Memory B cell (primary cell): ENCODE measurements at regions not wholly inside any gene's neighbourhood (a gene's known extent, or its start where the extent isn't known, plus 50 kb on each side); places are given as distances from the start of the nearest gene placed in this dataset.

ENCODE experiments used
- ATAC-seq: fragments of 150-1000 bp; cut with Tn5 transposase; 2 replicates; pipeline ENCODE4 v1.10.0; 2021; ENCODE audit warnings: low read depth, mild to moderate bottlenecking, moderate library complexity
- DNase-seq, 2 donors: peaks; one replicate each; pipeline ENCODE4 v3.0.0; 2022; ENCODE audit warnings: low spot score in 2 of 2
- H3K27ac Mint-ChIP-seq: one replicate; pipeline ENCODE4 v1.8.0; 2022; ENCODE audit warnings: mild to moderate bottlenecking, moderate library complexity, mixed read lengths
- H3K27me3 Mint-ChIP-seq: one replicate; pipeline ENCODE4 v1.8.0; 2022; ENCODE audit warnings: mixed read lengths
- H3K36me3 Mint-ChIP-seq: one replicate; pipeline ENCODE4 v1.8.0; 2022; ENCODE audit warnings: mild to moderate bottlenecking, mixed read lengths
- H3K4me1 Mint-ChIP-seq: one replicate; pipeline ENCODE4 v1.8.0; 2022; ENCODE audit warnings: mixed read lengths
- H3K4me3 Mint-ChIP-seq: one replicate; pipeline ENCODE4 v1.8.0; 2022; ENCODE audit warnings: mild to moderate bottlenecking, moderate library complexity, mixed read lengths
- H3K9me3 Mint-ChIP-seq: one replicate; pipeline ENCODE4 v1.8.0; 2022; ENCODE audit warnings: mixed read lengths

DNA sequence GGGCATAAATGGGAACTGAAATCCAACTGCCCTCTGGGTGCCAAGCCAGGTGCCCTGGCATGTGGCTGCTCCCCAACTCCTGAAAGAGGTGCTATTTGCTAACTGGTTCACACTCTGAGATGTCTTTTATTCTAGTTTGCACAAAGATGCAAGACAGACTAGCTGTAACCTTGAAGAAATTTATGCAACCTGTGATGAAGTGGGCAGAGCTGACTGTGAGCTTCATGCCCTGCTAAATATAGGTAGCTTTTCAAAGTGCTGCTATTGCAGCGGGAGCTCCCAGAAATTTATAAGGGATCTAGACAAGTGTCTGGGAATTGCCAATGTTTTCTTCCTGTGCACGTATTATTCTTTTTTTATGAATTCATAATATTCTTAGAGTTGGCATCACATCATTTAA lies 517.5 kb downstream of the RNF144B start:
- Mint-ChIP-seq H3K36me3 (no peaks in the 10 kb centered on the region), H3K4me3 (no peak overlapping the region), H3K9me3 (peaks cover 5% of the 10 kb centered on the region), H3K4me1 (no peaks in the 10 kb centered on the region), H3K27ac (no peak overlapping the region), H3K27me3 (no peaks in the 10 kb centered on the region)
- ATAC-seq (no peak), DNase-seq (no peak)

DNA sequence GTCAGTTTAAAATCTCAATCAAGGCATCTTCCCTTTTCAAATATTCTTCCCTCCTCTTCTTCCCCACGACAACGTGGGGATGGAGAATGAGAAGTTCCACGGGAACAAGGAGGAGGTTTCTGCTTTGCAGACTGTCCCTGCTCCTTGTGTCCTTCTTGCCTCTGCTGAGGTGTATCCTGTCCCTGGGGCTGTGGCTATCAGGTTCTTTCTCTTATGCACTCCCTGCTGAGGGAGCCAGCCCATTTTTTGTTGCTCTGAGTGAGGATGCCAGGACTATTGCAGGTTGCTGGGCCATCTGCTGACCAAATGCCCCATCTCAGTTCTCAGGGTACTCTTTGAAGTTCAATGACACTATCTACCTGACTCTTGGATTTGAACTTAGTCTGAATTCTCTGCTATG lies 533.6 kb downstream of the RNF144B start:
- no peak overlapping the region for H3K4me3 Mint-ChIP-seq
- no peak for DNase-seq
- H3K27me3 Mint-ChIP-seq = no peaks in the 10 kb centered on the region
- H3K4me1 Mint-ChIP-seq = peaks cover 2% of the 10 kb centered on the region
- H3K27ac Mint-ChIP-seq = no peak overlapping the region
- H3K36me3 Mint-ChIP-seq = no peaks in the 10 kb centered on the region
- H3K9me3 Mint-ChIP-seq = peaks cover 12% of the 10 kb centered on the region
- ATAC-seq = no peak

DNA sequence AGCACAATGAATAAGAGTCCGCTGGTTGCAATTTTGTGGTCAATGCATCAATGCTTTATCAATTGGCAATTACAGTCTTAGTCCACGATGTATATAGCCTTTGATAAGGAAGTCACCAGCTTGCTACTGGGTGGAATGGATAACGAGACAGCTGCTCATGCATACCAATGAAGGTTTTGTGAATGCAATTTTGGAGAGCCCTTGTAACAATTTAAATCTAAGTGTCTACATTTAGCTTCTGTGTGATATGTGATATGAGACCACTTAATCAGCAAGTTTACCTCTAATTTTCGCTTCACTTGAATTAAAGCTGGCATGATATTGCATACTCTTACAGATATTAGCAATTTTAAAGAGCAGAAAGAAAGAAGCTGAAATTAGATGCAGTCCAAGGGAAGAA lies 543.9 kb downstream of the RNF144B start:
- H3K4me3 Mint-ChIP-seq = no peak overlapping the region
- no peak for DNase-seq
- no peak overlapping the region for H3K27ac Mint-ChIP-seq
- no peaks in the 10 kb centered on the region for H3K27me3 Mint-ChIP-seq
- ATAC-seq = no peak
- H3K36me3 Mint-ChIP-seq = no peaks in the 10 kb centered on the region
- H3K4me1 Mint-ChIP-seq = no peaks in the 10 kb centered on the region
- H3K9me3 Mint-ChIP-seq = peaks cover 6% of the 10 kb centered on the region

DNA sequence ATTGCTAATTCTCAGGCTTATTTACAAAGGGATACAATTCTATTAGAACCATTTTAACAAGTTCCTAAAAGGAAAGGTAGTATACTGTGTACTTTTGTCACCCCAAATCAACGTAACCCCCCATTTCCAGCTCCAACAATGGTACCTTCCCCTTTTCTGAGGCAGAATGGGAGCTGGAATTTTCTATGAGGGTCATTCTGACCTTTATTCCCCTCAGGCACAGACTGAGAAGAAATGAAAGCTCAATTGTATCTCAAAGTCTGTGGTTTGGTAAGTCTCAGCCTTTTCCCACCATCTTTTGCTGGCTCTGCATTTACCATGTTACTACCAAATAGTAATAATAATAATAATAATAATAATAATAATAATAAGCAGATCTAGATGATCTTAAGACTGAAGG lies 571.0 kb downstream of the RNF144B start:
- H3K4me3 Mint-ChIP-seq = no peak overlapping the region
- DNase-seq (no peak), ATAC-seq (no peak)
- no peaks in the 10 kb centered on the region for H3K27me3 Mint-ChIP-seq
- peaks cover 10% of the 10 kb centered on the region for H3K9me3 Mint-ChIP-seq
- no peaks in the 10 kb centered on the region for H3K4me1 Mint-ChIP-seq
- H3K36me3 Mint-ChIP-seq = no peaks in the 10 kb centered on the region
- H3K27ac Mint-ChIP-seq = no peak overlapping the region

DNA sequence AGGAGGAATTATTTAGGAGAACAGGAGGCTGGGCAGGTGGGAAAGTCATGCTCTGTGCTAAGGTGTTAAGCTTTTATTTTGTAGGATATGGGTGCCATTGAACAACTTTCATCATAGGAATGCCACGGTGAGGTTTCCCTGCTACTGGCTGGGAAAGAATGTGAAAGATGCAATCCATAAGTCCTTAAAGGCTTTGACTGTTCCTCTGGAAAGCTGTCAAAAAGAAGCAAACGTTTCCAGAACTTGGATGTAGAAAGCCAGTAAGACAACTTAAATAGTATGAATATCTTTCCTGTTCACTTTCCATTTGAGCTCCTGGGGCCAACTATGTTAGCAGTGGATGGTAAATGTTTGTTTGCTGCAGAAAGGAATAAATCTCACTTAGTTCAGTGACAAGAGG lies 574.4 kb downstream of the RNF144B start:
- ATAC-seq (no peak), DNase-seq (no peak)
- Mint-ChIP-seq H3K9me3 (peaks cover 19% of the 10 kb centered on the region), H3K27ac (no peak overlapping the region), H3K36me3 (no peaks in the 10 kb centered on the region), H3K4me3 (no peak overlapping the region), H3K4me1 (no peaks in the 10 kb centered on the region), H3K27me3 (no peaks in the 10 kb centered on the region)

DNA sequence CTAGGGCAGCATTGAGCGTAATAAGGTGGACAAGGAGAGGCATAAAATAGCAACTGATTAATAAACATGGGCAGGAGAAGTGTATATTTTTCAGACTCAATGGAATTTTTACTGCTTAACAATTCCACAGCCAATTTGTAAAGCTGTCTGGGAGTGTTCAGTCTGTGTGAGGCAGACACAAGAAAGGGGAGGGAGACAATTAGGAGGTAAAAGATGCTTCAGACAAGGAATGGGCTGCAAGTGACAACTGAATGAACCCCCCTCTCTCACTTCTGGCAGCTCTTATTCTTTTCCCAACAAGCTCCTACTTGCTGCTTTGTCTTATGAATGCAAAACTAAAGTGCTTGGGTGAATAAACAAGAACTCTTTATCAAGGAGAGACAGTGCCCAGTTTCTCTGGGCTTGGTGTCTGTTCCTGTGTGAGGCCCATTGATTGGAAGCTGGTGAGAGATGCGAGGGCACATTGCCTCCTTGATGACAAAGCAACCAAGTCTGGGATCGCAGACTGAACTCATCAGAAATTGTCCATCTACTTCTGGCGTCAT lies 575.3 kb downstream of the RNF144B start:
- ATAC-seq (no peak), DNase-seq (no peak)
- Mint-ChIP-seq H3K4me3 (no peak overlapping the region), H3K9me3 (peaks cover 15% of the 10 kb centered on the region), H3K36me3 (no peaks in the 10 kb centered on the region), H3K4me1 (no peaks in the 10 kb centered on the region), H3K27me3 (no peaks in the 10 kb centered on the region), H3K27ac (no peak overlapping the region)

DNA sequence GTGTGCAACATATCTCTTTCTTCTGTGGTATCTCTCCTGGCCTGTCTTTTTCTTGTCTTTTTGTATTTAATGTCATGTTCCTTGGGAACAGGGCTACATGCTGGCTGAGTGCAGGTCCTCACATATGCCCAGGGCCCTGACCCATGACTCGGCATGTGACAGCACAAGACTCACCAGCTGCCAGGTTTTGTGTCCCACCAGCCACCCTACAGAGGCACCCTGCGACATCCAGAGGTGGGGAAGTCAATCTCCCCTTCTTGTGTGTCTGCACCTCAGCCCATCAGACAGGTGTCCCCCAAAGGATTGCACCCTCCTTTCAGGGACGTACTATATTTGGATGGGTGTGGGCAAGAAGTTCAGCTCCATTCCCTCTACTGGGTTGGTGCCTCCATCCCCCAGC lies 576.3 kb downstream of the RNF144B start:
- no peak overlapping the region for H3K4me3 Mint-ChIP-seq

DNA sequence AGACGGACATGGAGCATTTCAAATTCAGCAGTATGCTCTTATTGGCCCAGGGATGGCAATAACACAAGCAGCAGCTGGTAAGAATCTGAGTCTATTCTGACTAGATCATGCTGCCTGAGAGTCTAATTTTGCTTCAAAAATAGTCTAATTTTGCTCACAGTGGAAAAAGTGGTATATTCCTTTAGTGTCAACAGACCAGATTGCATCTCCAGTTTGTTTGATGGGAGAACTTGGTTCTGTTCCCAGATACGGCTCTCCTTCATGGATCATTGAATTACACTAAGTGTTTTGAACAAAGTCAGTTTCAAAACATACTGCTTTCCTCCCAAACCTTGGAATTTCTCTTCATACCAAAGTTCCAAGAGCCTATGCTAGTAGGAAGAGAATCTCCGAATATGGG lies 586.1 kb downstream of the RNF144B start:
- Mint-ChIP-seq H3K4me3 (no peak overlapping the region), H3K4me1 (no peaks in the 10 kb centered on the region), H3K9me3 (peaks cover 7% of the 10 kb centered on the region), H3K36me3 (no peaks in the 10 kb centered on the region), H3K27me3 (no peaks in the 10 kb centered on the region), H3K27ac (no peak overlapping the region)
- DNase-seq (no peak), ATAC-seq (no peak)

More for the DNA sequence above, 576.3 kb downstream of the RNF144B start:
- no peak for ATAC-seq
- Mint-ChIP-seq H3K4me1 (no peaks in the 10 kb centered on the region), H3K9me3 (peaks cover 23% of the 10 kb centered on the region), H3K36me3 (no peaks in the 10 kb centered on the region), H3K27ac (no peak overlapping the region), H3K27me3 (no peaks in the 10 kb centered on the region)
- no peak for DNase-seq

DNA sequence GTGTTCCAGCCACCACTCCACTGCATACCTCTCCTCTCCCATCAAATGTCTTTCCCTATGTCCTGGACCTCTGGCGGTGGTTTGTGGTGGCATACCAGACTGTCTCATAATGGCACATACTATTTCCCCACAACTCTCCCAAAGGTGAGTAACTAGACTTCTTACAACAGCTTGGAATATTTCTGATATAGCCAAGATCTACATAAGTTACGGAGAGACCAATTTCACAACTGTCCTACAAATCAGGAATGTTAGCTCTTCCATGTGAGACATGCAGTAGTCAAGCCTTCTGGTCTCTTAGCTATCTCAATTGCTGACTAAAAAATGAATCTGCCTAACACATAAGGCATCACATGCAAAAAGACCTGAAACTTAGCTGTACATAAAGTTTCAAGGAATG lies 588.9 kb downstream of the RNF144B start:
- Mint-ChIP-seq H3K9me3 (peaks cover 5% of the 10 kb centered on the region), H3K4me3 (no peak overlapping the region), H3K4me1 (no peaks in the 10 kb centered on the region), H3K27me3 (no peaks in the 10 kb centered on the region), H3K36me3 (no peaks in the 10 kb centered on the region), H3K27ac (no peak overlapping the region)
- DNase-seq (no peak), ATAC-seq (no peak)

DNA sequence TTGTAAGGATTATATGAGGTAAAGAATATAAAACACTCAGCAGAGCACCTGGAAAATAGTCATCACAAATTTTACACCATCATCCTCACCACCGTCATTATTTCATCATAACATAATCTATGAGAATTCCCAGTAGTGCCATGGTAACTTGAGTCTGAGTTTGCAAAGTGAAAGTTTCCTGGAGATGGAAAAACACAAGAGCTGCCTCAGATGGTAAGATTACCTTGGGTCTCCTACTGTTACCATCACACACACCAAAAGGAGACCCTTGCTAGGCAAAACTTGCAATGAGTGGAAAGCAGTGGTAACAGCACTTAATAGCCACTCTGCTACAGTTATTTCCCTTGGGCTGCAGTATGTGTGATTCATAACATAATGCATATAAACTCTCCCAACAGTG lies 589.8 kb downstream of the RNF144B start:
- Mint-ChIP-seq H3K9me3 (peaks cover 5% of the 10 kb centered on the region), H3K4me1 (no peaks in the 10 kb centered on the region), H3K4me3 (no peak overlapping the region), H3K36me3 (no peaks in the 10 kb centered on the region), H3K27me3 (no peaks in the 10 kb centered on the region), H3K27ac (no peak overlapping the region)
- no peak for ATAC-seq
- no peak for DNase-seq

DNA sequence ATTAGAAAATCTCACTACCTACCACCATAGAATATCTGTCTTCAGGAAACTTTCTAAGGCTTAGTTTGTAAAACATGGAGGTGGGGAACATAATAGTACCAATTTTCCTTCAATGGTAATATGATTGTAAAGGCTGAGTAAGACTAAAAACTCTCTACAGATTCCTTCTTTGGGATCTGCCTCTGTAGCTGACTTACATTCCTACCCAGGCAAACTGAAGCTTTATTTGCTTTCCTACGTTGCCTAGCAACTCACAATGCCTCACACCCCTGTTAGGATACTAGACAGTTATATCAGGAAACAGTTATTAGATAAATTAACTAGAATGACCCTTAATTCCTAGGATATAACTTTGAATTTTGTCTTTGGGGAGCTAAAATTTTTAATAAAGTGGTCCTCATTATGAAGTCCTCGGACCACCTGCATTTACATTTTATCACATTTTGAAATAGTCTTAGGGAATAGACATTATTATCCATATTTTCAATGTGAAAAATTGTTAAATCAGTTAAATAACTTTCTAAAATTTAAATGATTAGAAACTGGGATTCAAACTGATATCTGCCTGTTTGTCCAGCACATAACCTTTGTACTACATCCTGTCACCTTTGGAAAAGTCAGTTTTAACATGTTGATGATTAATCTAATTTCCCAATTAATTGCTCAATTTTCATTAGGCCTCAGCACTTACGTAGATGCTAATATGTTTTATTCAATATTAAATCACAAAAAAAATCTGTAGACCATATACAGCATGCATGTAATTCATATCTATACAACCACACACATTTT lies 591.4 kb downstream of the RNF144B start:
- H3K27me3 Mint-ChIP-seq = no peaks in the 10 kb centered on the region
- no peaks in the 10 kb centered on the region for H3K36me3 Mint-ChIP-seq
- DNase-seq (no peak), ATAC-seq (no peak)
- no peak overlapping the region for H3K27ac Mint-ChIP-seq
- H3K4me1 Mint-ChIP-seq = no peaks in the 10 kb centered on the region
- peaks cover 8% of the 10 kb centered on the region for H3K9me3 Mint-ChIP-seq
- H3K4me3 Mint-ChIP-seq = no peak overlapping the region

DNA sequence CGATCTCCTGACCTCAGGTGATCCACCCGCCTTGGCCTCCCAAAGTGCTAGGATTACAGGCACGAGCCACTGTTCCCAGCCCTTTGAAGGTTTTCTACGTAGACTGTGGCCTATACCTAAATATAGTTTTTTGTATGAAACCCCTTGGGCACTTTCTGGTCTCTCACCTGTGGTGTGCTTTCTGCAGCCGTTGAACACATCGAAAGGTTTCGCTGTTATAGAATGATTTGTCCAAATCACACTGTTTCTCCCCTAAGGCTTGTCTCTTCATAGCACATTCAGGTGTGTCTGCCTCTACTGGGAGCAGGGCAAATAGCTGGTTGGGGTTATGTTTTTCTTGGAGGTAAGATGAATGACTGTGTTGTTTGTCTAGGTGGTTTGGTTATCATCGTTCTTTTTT lies 597.9 kb downstream of the RNF144B start:
- Mint-ChIP-seq H3K4me1 (no peaks in the 10 kb centered on the region), H3K9me3 (peaks cover 5% of the 10 kb centered on the region)
- DNase-seq = no peak

DNA sequence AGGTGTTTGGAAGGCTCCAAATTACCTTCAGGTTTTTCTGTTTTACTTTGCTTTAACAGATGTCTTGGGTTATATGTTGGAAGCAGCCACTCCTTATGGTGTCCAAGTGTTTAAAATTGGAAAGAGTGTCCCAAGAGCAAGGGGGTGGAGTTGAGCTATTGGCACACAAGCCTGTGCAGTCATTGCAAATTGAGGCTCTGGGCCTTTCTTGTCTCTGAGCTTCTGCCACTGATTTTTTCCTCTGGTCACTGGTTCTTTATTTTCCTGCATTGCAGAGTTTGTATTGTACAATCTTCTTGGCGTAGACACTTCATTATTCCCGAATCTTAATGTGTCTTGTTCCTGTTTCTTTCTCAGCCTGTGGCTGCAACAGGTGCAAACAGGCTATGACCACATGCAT lies 598.8 kb downstream of the RNF144B start:
- no peaks in the 10 kb centered on the region for H3K4me1 Mint-ChIP-seq
- no peak overlapping the region for H3K27ac Mint-ChIP-seq
- DNase-seq (no peak), ATAC-seq (no peak)
- H3K36me3 Mint-ChIP-seq = no peaks in the 10 kb centered on the region
- no peaks in the 10 kb centered on the region for H3K27me3 Mint-ChIP-seq
- no peak overlapping the region for H3K4me3 Mint-ChIP-seq
- H3K9me3 Mint-ChIP-seq = peaks cover 6% of the 10 kb centered on the region

More for the DNA sequence above, 597.9 kb downstream of the RNF144B start:
- Mint-ChIP-seq H3K27me3 (no peaks in the 10 kb centered on the region), H3K36me3 (no peaks in the 10 kb centered on the region), H3K4me3 (no peak overlapping the region), H3K27ac (no peak overlapping the region)
- ATAC-seq = no peak

DNA sequence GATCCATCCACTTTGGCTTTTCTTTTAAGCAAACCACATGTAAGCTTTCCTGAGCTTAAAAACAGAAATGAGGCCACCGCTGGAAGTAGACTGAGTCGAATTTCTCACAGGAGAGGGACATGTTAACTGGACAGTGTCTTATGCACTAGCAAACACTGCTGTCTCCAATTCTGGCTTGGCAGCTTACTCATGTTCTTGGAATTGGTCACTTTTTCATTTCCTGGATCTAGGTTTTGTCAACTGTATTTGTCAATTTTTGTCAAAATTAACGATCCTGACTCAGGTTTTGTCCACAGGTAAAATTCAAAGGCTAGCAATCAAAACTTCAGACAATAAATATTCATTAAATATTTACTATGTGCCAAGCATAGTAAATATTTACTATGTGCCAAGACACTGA lies 601.5 kb downstream of the RNF144B start:
- Mint-ChIP-seq H3K36me3 (no peaks in the 10 kb centered on the region), H3K9me3 (peaks cover 5% of the 10 kb centered on the region), H3K4me3 (no peak overlapping the region), H3K4me1 (no peaks in the 10 kb centered on the region), H3K27ac (no peak overlapping the region), H3K27me3 (no peaks in the 10 kb centered on the region)
- no peak for ATAC-seq
- DNase-seq = no peak
